DND-41 (cell line): ENCODE measurements at regions not wholly inside any gene's neighbourhood (a gene's known extent, or its start where the extent isn't known, plus 50 kb on each side); places are given as distances from the start of the nearest gene placed in this dataset.

ENCODE experiments used
- CTCF ChIP-seq: IDR thresholded peaks from 2 replicates; pipeline ENCODE4 v1.5.1; 2012; ENCODE audit warnings: borderline replicate concordance, low read length, moderate library complexity, mild to moderate bottlenecking; ENCODE audit not compliant: poor library complexity, severe bottlenecking; ENCODE audit errors: extremely low read depth
- EZH2 ChIP-seq: IDR thresholded peaks from 3 replicates; pipeline ENCODE4 v1.6.1; 2012; ENCODE audit warnings: borderline replicate concordance, low read depth, mild to moderate bottlenecking, moderate library complexity, low read length, inconsistent platforms; ENCODE audit not compliant: severe bottlenecking

- TF ChIP-seq EZH2 (no peak), CTCF (no peak)
These were observed 135.0 kb upstream of the TNFAIP3 start for GRCh38 chr6:137731960-137732616.
